DOHH2 (cell line): ENCODE measurements at regions not wholly inside any gene's neighbourhood (a gene's known extent, or its start where the extent isn't known, plus 50 kb on each side); places are given as distances from the start of the nearest gene placed in this dataset.

Experiments used
- H3F3A ChIP-seq: fragments of 200-600 bp; sonication (generic), shearing (Covaris generic); 2 replicates; pipeline ENCODE4 v1.6.0; 2016; ENCODE audit warnings: antibody characterized with exemption, mild to moderate bottlenecking; ENCODE audit not compliant: control insufficient read depth, insufficient read depth
- H3K27ac ChIP-seq: fragments of 200-600 bp; sonication (generic); 2 replicates; pipeline ENCODE4 v1.5.1; 2014; ENCODE audit warnings: low read depth, mild to moderate bottlenecking, low read length, moderate library complexity
- H3K27me3 ChIP-seq: fragments of 200-600 bp; sonication (generic); 2 replicates; pipeline ENCODE4 v1.6.1; 2014; ENCODE audit warnings: mild to moderate bottlenecking, low read length, mixed read lengths; ENCODE audit not compliant: control insufficient read depth
- H3K36me3 ChIP-seq: fragments of 200-600 bp; sonication (generic); 2 replicates; pipeline ENCODE4 v1.6.1; 2014; ENCODE audit warnings: mild to moderate bottlenecking, low read length, moderate library complexity, mixed read lengths; ENCODE audit not compliant: control insufficient read depth
- H3K4me1 ChIP-seq: fragments of 200-600 bp; sonication (generic); 2 replicates; pipeline ENCODE4 v1.6.1; 2014; ENCODE audit warnings: mild to moderate bottlenecking, low read length, mixed read lengths; ENCODE audit not compliant: control insufficient read depth
- H3K4me2 ChIP-seq: fragments of 200-600 bp; sonication (generic); 2 replicates; pipeline ENCODE4 v1.6.0; 2014; ENCODE audit warnings: mild to moderate bottlenecking, low read length, moderate library complexity
- H3K4me3 ChIP-seq: fragments of 200-600 bp; sonication (generic); 2 replicates; pipeline ENCODE4 v1.5.1; 2014; ENCODE audit warnings: mild to moderate bottlenecking, low read length, mixed read lengths
- H3K79me2 ChIP-seq: fragments of 200-600 bp; sonication (generic); 2 replicates; pipeline ENCODE4 v1.6.1; 2014; ENCODE audit warnings: mild to moderate bottlenecking, low read length, mixed read lengths; ENCODE audit not compliant: control insufficient read depth
- H3K9me2 ChIP-seq: fragments of 200-600 bp; sonication (generic); replicated peaks from 2 replicates; pipeline ENCODE4 v1.6.1; 2014; ENCODE audit warnings: mild to moderate bottlenecking, low read length, mixed read lengths; ENCODE audit not compliant: control insufficient read depth
- H3K9me3 ChIP-seq: fragments of 200-600 bp; sonication (generic); 2 replicates; pipeline ENCODE4 v1.6.1; 2014; ENCODE audit warnings: antibody characterized with exemption, low read length, mixed read lengths; ENCODE audit not compliant: control insufficient read depth, insufficient read depth
- H4K20me1 ChIP-seq: fragments of 200-600 bp; sonication (generic); 2 replicates; pipeline ENCODE4 v1.6.0; 2014; ENCODE audit warnings: low read depth, mild to moderate bottlenecking, antibody characterized with exemption, low read length, moderate library complexity; ENCODE audit not compliant: control insufficient read depth, insufficient read depth
- CTCF ChIP-seq: fragments of 200-600 bp; sonication (generic); IDR thresholded peaks from one replicate; pipeline ENCODE4 v1.5.1; 2014; ENCODE audit warnings: antibody characterized with exemption, mild to moderate bottlenecking, low read depth, low read length; ENCODE audit not compliant: poor library complexity, severe bottlenecking
- EZH2phosphoT487 ChIP-seq: fragments of 200-600 bp; sonication (generic); IDR thresholded peaks from 2 replicates; pipeline ENCODE4 v1.6.1; 2017; ENCODE audit warnings: borderline replicate concordance, mild to moderate bottlenecking, antibody characterized with exemption, low read length, moderate library complexity, mixed read lengths

GRCh38 chr2:234731236-234731635, 220.6 kb upstream of the SH3BP4 start:
- no peaks in the 10 kb centered on the region for H4K20me1 ChIP-seq
- TF ChIP-seq CTCF: no peak
- TF ChIP-seq EZH2phosphoT487: no peak
- no peak overlapping the region for H3K27ac ChIP-seq
- H3K9me2 ChIP-seq: no peaks in the 10 kb centered on the region; the same call in 1 of the 2 replicates
- H3K4me2 ChIP-seq: no peak overlapping the region
- H3K9me3 ChIP-seq: no peaks in the 10 kb centered on the region
- H3K36me3 ChIP-seq: no peaks in the 10 kb centered on the region
- no peaks in the 10 kb centered on the region for H3K27me3 ChIP-seq
- H3K4me3 ChIP-seq: no peak overlapping the region
- no peaks in the 10 kb centered on the region for H3K79me2 ChIP-seq
- no peaks in the 10 kb centered on the region for H3K4me1 ChIP-seq
- no peaks in the 10 kb centered on the region for H3F3A ChIP-seq

DNA sequence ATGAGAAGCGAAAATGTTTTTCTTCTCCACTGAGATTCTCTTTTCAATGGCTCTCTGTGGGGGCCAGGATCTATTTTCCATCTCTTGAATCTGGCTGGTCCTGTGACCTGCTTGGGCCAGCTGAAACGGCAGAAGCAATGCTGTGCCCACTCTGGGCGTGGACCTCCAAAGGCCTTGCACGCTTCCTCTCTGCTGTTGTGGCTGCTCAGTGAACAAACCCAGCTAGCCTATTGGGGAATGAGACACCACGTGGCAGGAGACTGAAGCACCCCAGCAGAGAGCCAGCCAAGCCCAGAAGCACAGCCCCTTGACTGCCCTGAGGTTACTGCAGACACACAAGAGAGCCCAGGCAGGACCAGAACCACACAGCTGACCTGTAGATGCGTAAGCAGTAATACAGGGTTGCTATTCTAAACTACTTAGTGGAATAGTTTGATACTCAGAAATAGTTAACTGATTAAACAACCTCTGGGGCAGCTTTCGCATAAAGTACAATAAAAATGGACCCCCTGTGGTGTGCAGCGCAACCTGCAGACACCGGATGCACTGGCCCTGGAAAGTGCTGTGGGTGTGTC, 221.7 kb upstream of the SH3BP4 start:
- no peaks in the 10 kb centered on the region for H3K36me3 ChIP-seq
- no peak overlapping the region for H3K4me2 ChIP-seq
- H3K9me2 ChIP-seq: no peaks in the 10 kb centered on the region; the same call in 1 of the 2 replicates
- no peaks in the 10 kb centered on the region for H3K79me2 ChIP-seq
- TF ChIP-seq EZH2phosphoT487 (no peak), CTCF (no peak)
- H3F3A ChIP-seq: no peaks in the 10 kb centered on the region
- no peaks in the 10 kb centered on the region for H3K9me3 ChIP-seq
- no peaks in the 10 kb centered on the region for H3K4me1 ChIP-seq
- no peak overlapping the region for H3K4me3 ChIP-seq
- H3K27me3 ChIP-seq: no peaks in the 10 kb centered on the region
- H4K20me1 ChIP-seq: no peaks in the 10 kb centered on the region
- H3K27ac ChIP-seq: no peak overlapping the region

GRCh38 chr2:234725528-234726264, 226.1 kb upstream of the SH3BP4 start:
- Histone ChIP-seq H4K20me1 (no peaks in the 10 kb centered on the region), H3K9me2 (no peaks in the 10 kb centered on the region), H3K4me2 (no peak overlapping the region), H3K9me3 (no peaks in the 10 kb centered on the region), H3K79me2 (no peaks in the 10 kb centered on the region), H3K4me1 (no peaks in the 10 kb centered on the region), H3K27me3 (no peaks in the 10 kb centered on the region), H3F3A (no peaks in the 10 kb centered on the region), H3K36me3 (no peaks in the 10 kb centered on the region), H3K27ac (no peak overlapping the region), H3K4me3 (no peak overlapping the region)
- TF ChIP-seq CTCF (no peak), EZH2phosphoT487 (no peak)
